ENCODE measurements at regions not wholly inside any gene's neighbourhood (a gene's known extent, or its start where the extent isn't known, plus 50 kb on each side); places are given as distances from the start of the nearest gene placed in this dataset.
"Not testable (repeated sequence)": the region's sequence is repeated elsewhere in the genome, so short reads cannot be mapped to it uniquely, and the experiment has no call there.

DNA sequence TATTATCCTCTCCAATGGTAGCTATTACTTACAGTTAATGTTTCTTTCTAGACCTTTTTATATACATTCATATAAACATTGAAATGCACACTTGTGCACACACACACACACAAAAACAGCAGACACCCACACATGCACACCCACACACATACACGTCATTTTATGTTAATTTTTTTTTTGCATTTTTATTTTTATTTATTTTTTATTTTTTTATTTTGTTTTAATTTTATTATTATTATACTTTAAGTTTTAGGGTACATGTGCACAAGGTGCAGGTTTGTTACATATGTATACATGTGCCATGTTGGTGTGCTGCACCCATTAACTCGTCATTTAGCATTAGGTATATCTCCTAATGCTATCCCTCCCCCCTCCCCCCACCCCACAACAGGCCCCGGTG is 1839.1 kb downstream of the LRRC4C start:
- TF ChIP-seq POLR2A (IDR thresholded peaks at IDR 0.05): not testable (repeated sequence)
- TF ChIP-seq, protein P1, sequence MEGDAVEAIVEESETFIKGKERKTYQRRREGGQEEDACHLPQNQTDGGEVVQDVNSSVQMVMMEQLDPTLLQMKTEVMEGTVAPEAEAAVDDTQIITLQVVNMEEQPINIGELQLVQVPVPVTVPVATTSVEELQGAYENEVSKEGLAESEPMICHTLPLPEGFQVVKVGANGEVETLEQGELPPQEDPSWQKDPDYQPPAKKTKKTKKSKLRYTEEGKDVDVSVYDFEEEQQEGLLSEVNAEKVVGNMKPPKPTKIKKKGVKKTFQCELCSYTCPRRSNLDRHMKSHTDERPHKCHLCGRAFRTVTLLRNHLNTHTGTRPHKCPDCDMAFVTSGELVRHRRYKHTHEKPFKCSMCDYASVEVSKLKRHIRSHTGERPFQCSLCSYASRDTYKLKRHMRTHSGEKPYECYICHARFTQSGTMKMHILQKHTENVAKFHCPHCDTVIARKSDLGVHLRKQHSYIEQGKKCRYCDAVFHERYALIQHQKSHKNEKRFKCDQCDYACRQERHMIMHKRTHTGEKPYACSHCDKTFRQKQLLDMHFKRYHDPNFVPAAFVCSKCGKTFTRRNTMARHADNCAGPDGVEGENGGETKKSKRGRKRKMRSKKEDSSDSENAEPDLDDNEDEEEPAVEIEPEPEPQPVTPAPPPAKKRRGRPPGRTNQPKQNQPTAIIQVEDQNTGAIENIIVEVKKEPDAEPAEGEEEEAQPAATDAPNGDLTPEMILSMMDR (IDR thresholded peaks at IDR 0.05): not testable (repeated sequence)
